Lower lobe of right lung (tissue), 2 donors: ENCODE measurements at regions not wholly inside any gene's neighbourhood (a gene's known extent, or its start where the extent isn't known, plus 50 kb on each side); places are given as distances from the start of the nearest gene placed in this dataset.

Experiments
- ATAC-seq, 2 donors: fragments of 200-7000 bp; cut with Tn5 transposase; one replicate each; pipeline ENCODE4 v1.9.1; 2020 to 2022; ENCODE audit warnings: mild to moderate bottlenecking in 2 of 2, moderate library complexity in 2 of 2
- DNase-seq: peaks from one replicate; pipeline ENCODE4 v3.0.0-alpha.2; 2020
- H3K27ac ChIP-seq: fragments of 200-600 bp; one replicate; pipeline ENCODE4 v1.8.0; 2022
- H3K27me3 ChIP-seq: fragments of 200-600 bp; one replicate; pipeline ENCODE4 v1.8.0; 2022; ENCODE audit warnings: low read depth
- H3K36me3 ChIP-seq: fragments of 200-600 bp; one replicate; pipeline ENCODE4 v1.8.0; 2022; ENCODE audit warnings: mild to moderate bottlenecking
- H3K4me1 ChIP-seq: fragments of 200-600 bp; one replicate; pipeline ENCODE4 v1.8.0; 2022
- H3K4me3 ChIP-seq: fragments of 200-600 bp; one replicate; pipeline ENCODE4 v1.8.0; 2022; ENCODE audit warnings: mild to moderate bottlenecking
- H3K9me3 ChIP-seq: fragments of 200-600 bp; one replicate; pipeline ENCODE4 v1.8.0; 2022
- intact Hi-C: fragments of 100-400 bp; cut with DNase I; formaldehyde crosslinking; loops from one replicate; pipeline ENCODE4 v1.11.0; 2022
- TF ChIP-seq, protein P1 (sequence below): fragments of 200-600 bp; IDR thresholded peaks from one replicate; pipeline ENCODE4 v1.8.0; 2022; ENCODE audit warnings: antibody characterized with exemption, mild to moderate bottlenecking
- donor health status: DM: no; HTN: yes; CAD: no; lungs with severe emphysema.

DNA sequence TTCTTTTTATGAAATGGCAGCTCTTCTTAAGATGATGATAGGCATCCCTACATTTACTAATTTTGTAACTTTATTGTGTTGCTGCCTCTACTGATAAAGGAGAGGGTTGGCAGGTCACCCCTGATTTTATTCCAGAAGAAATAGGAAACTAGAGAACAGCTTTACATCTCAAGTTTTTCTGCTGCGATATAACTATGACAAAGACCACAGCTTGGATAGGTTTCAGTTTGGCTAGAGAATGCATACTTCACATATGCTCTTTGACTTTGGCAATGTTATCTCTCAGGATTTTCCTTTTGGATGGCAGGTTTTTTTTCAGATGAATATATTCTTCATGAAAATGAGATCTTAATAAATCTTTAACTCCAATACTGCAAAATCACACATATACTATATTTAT, 395.3 kb upstream of the GOLIM4 start:
- intact Hi-C loops = no loop called here
- H3K36me3 ChIP-seq = no peaks in the 10 kb centered on the region
- no peaks in the 10 kb centered on the region for H3K9me3 ChIP-seq
- no peak overlapping the region for H3K27ac ChIP-seq
- DNase-seq = no peak
- H3K4me1 ChIP-seq = no peaks in the 10 kb centered on the region
- TF ChIP-seq, protein P1, sequence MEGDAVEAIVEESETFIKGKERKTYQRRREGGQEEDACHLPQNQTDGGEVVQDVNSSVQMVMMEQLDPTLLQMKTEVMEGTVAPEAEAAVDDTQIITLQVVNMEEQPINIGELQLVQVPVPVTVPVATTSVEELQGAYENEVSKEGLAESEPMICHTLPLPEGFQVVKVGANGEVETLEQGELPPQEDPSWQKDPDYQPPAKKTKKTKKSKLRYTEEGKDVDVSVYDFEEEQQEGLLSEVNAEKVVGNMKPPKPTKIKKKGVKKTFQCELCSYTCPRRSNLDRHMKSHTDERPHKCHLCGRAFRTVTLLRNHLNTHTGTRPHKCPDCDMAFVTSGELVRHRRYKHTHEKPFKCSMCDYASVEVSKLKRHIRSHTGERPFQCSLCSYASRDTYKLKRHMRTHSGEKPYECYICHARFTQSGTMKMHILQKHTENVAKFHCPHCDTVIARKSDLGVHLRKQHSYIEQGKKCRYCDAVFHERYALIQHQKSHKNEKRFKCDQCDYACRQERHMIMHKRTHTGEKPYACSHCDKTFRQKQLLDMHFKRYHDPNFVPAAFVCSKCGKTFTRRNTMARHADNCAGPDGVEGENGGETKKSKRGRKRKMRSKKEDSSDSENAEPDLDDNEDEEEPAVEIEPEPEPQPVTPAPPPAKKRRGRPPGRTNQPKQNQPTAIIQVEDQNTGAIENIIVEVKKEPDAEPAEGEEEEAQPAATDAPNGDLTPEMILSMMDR = no peak
- no peaks in the 10 kb centered on the region for H3K27me3 ChIP-seq
- no peak overlapping the region for H3K4me3 ChIP-seq
- no peak for ATAC-seq

DNA sequence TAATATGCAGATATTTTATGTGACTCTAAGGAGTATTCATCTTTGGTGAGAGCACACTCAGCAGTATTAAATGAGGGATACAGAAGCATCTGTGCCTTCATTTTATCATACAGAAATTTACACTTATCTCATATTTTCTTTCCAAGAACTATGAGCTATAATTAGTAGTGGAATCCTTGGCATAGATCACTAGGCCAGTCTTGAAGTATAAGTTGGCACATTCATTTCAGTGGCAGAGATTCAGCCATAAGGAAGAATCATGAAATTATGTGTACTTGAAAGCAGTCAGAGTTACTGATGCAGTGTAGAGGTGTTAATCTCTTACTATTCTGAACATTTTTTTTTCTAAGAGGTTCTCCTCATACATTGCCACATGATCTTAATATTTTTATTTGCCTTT, 393.6 kb upstream of the GOLIM4 start:
- no peak for ATAC-seq
- TF ChIP-seq, protein P1 = no peak
- DNase-seq = no peak
- Histone ChIP-seq H3K27me3 (no peaks in the 10 kb centered on the region), H3K4me1 (no peaks in the 10 kb centered on the region), H3K27ac (no peak overlapping the region), H3K9me3 (no peaks in the 10 kb centered on the region), H3K36me3 (no peaks in the 10 kb centered on the region), H3K4me3 (no peak overlapping the region)
- intact Hi-C loops = no loop called here

DNA sequence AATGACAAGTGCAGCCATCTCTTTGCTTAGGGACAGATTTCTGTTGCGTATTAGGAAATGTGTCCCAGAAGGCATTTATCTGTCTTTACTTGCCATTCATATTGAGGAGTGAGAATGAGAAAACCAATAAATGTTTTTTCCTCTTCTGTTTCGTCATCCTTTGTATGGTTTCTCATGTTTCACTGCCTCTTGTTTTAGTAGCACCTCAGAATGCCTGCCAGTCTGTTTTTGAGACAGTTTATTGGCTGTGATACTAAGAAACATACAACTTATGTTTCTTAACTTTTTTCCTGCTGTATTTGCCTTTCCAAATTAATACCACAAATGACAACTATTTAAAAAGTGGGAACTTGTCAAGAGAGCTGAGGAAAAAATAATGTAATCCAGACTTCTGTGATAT, 390.2 kb upstream of the GOLIM4 start:
- Histone ChIP-seq H3K27ac (no peak overlapping the region), H3K9me3 (no peaks in the 10 kb centered on the region), H3K27me3 (no peaks in the 10 kb centered on the region), H3K36me3 (no peaks in the 10 kb centered on the region), H3K4me3 (no peak overlapping the region), H3K4me1 (no peaks in the 10 kb centered on the region)
- intact Hi-C loops = no loop called here
- DNase-seq = no peak
- TF ChIP-seq, protein P1 = no peak
- no peak for ATAC-seq

DNA sequence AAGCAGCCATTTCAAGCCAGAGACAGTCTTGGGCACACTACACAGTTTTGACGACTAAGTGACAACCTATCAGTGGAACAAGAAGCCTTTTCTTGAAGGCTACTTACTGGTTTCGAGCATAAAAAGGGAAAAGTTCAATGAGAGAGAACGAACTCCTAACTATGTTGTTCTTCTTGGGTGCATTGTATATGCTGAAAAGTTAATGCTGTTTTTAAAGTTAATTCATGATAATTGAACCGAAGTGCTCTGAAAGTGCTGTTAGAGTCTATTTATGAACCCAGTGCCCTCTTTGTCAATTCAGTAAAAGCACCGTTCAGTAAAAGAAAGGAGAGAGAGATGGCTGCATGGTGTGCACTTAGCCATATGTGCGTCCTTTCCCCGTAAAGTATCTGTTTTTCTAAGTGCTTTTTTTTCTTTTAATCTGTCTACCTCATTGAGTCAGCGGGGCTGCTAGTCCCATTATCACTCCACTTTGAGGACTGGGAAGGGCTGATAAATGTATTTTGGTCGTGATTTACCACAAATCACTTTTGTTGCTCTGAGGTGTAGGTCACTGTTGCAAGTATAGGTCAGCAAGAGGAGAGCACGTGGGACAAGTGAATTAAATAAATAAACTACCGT, 380.7 kb upstream of the GOLIM4 start:
- DNase-seq (no peak), ATAC-seq (no peak)
- no peak overlapping the region for H3K27ac ChIP-seq
- no peaks in the 10 kb centered on the region for H3K4me1 ChIP-seq
- H3K9me3 ChIP-seq = no peaks in the 10 kb centered on the region
- no peaks in the 10 kb centered on the region for H3K36me3 ChIP-seq
- intact Hi-C loops = no loop called here
- TF ChIP-seq, protein P1 = no peak
- H3K27me3 ChIP-seq = no peaks in the 10 kb centered on the region
- no peak overlapping the region for H3K4me3 ChIP-seq

GRCh38 chr3:168475704-168476103, 380.0 kb upstream of the GOLIM4 start:
- TF ChIP-seq, protein P1 = no peak
- DNase-seq (no peak), ATAC-seq (no peak)
- Histone ChIP-seq H3K4me1 (no peaks in the 10 kb centered on the region), H3K27ac (no peak overlapping the region), H3K36me3 (no peaks in the 10 kb centered on the region), H3K4me3 (no peak overlapping the region), H3K9me3 (no peaks in the 10 kb centered on the region), H3K27me3 (no peaks in the 10 kb centered on the region)
- intact Hi-C loops = no loop called here
